Endothelial cell of umbilical vein (primary cell): ENCODE measurements at regions not wholly inside any gene's neighbourhood (a gene's known extent, or its start where the extent isn't known, plus 50 kb on each side); places are given as distances from the start of the nearest gene placed in this dataset.

Experiments used
- BruUV-seq: library from RNA; stranded (reverse); fragments of 400-500 nt; replicated peaks from 2 replicates; lab custom pipeline; 2021; lab: Mats Ljungman, UMichigan
- CTCF ChIA-PET: fragments of 300-600, 350-600 bp; sonication (Branson Sonifier 250); formaldehyde crosslinking; loops from one replicate; lab custom pipeline; 2021; ENCODE audit warnings: antibody characterized with exemption, inconsistent platforms; lab: Charles Lee
- POLR2A ChIA-PET: fragments of 300-600, 350-600 bp; sonication (Branson Sonifier 250); formaldehyde crosslinking; loops from one replicate; lab custom pipeline; 2021; ENCODE audit warnings: antibody characterized with exemption, inconsistent platforms; lab: Charles Lee
- DNase-seq: peaks from one replicate; pipeline ENCODE4 v3.0.0-alpha.2; 2011; ENCODE audit warnings: low read depth, low spot score
- FAIRE-seq: peaks from 2 replicates; lab custom pipeline; 2011; peaks lifted over from hg19 to GRCh38; lab: Jason Lieb, UNC
- H2AFZ ChIP-seq: 2 replicates; pipeline ENCODE4 v1.6.0; 2012; ENCODE audit warnings: low read depth, low read length, control low read depth, inconsistent platforms
- H3K27ac ChIP-seq: 2 replicates; pipeline ENCODE4 v1.5.1; 2011; ENCODE audit warnings: low read depth, mild to moderate bottlenecking, control low read depth, low read length, moderate library complexity; ENCODE audit not compliant: insufficient read depth
- H3K27me3 ChIP-seq, 2 experiments: 2 replicates each; pipeline versions ENCODE4 v1.6.0 to v1.6.1; 2011; ENCODE audit warnings: low read length in 2 of 2, mixed read lengths in 1 of 2; ENCODE audit not compliant: control insufficient read depth in 2 of 2, insufficient read depth in 2 of 2
- H3K36me3 ChIP-seq, 2 experiments: 2 replicates in 1 of 2; 3 replicates in 1 of 2; pipeline ENCODE4 v1.5.1; 2011; ENCODE audit warnings: low read length in 2 of 2, mild to moderate bottlenecking in 1 of 2, moderate library complexity in 1 of 2; ENCODE audit not compliant: control insufficient read depth in 2 of 2, insufficient read depth in 2 of 2; ENCODE audit errors: extremely low read depth in 1 of 2
- H3K4me1 ChIP-seq: 3 replicates; pipeline ENCODE4 v1.5.1; 2011; ENCODE audit warnings: mild to moderate bottlenecking, low read length; ENCODE audit not compliant: control insufficient read depth, insufficient read depth; ENCODE audit errors: extremely low read depth
- H3K4me2 ChIP-seq: 2 replicates; pipeline ENCODE4 v1.6.1; 2011; ENCODE audit warnings: low read length, control low read depth, mixed read lengths; ENCODE audit not compliant: insufficient read depth
- H3K4me3 ChIP-seq, 3 experiments: fragments of 200-600 bp in 1 of 3; sonication (generic), shearing (Covaris generic) in 1 of 3; replicated peaks in 1 of 3; 2 replicates each; pipeline ENCODE4 v1.5.1; 2011 to 2016; ENCODE audit warnings: control low read depth in 3 of 3, low read length in 3 of 3, mild to moderate bottlenecking in 2 of 3, inconsistent platforms in 1 of 3, low read depth in 1 of 3, moderate library complexity in 1 of 3; ENCODE audit not compliant: insufficient read depth in 1 of 3
- H3K79me2 ChIP-seq: 2 replicates; pipeline ENCODE4 v1.6.0; 2012; ENCODE audit warnings: low read length, inconsistent platforms; ENCODE audit not compliant: control insufficient read depth, insufficient read depth
- H3K9ac ChIP-seq: replicated peaks from 2 replicates; pipeline ENCODE3; 2011; ENCODE audit warnings: low read length, control low read depth; ENCODE audit not compliant: insufficient read depth; ENCODE audit errors: extremely low read depth
- H3K9me1 ChIP-seq: replicated peaks from 3 replicates; pipeline ENCODE4 v1.6.0; 2011; ENCODE audit warnings: mild to moderate bottlenecking, low read length; ENCODE audit not compliant: control insufficient read depth, insufficient read depth; ENCODE audit errors: extremely low read depth
- H3K9me3 ChIP-seq: replicated peaks from 2 replicates; pipeline ENCODE4 v1.5.1; 2012; ENCODE audit warnings: low read length, inconsistent platforms; ENCODE audit not compliant: control insufficient read depth, insufficient read depth
- H4K20me1 ChIP-seq: replicated peaks from 2 replicates; pipeline ENCODE3; 2011; ENCODE audit warnings: mild to moderate bottlenecking, low read length; ENCODE audit not compliant: control insufficient read depth, insufficient read depth; ENCODE audit errors: extremely low read depth
- CTCF ChIP-seq, 2 donors: IDR thresholded peaks; 1 replicate in 1 of 2; 2 replicates in 1 of 2; pipeline ENCODE4 v1.5.1; 2011; ENCODE audit warnings: low read length in 2 of 2, mild to moderate bottlenecking in 2 of 2, moderate library complexity in 2 of 2, control low read depth in 1 of 2, inconsistent platforms in 1 of 2, low read depth in 1 of 2; ENCODE audit not compliant: insufficient read depth in 1 of 2; ENCODE audit errors: extremely low read depth in 1 of 2
- EZH2 ChIP-seq: IDR thresholded peaks from 2 replicates; pipeline ENCODE4 v1.6.1; 2012; ENCODE audit warnings: borderline replicate concordance, low read depth, mild to moderate bottlenecking, moderate library complexity, low read length, inconsistent platforms; ENCODE audit not compliant: severe bottlenecking
- FOS ChIP-seq: IDR thresholded peaks from 2 replicates; pipeline ENCODE4 v1.6.1; 2011; ENCODE audit warnings: mild to moderate bottlenecking, low read length, moderate library complexity, borderline replicate concordance; ENCODE audit not compliant: insufficient read depth
- GATA2 ChIP-seq: IDR thresholded peaks from 2 replicates; pipeline ENCODE4 v1.7.0; 2011; ENCODE audit warnings: low read depth, mild to moderate bottlenecking, moderate library complexity, mixed read lengths, low read length; ENCODE audit not compliant: insufficient read length, insufficient read depth
- JUN ChIP-seq: IDR thresholded peaks from 2 replicates; pipeline ENCODE4 v1.6.1; 2011; ENCODE audit warnings: borderline replicate concordance, low read depth; ENCODE audit not compliant: insufficient read length, insufficient read depth
- MAX ChIP-seq: IDR thresholded peaks from 2 replicates; pipeline ENCODE4 v1.6.1; 2011; ENCODE audit not compliant: insufficient read depth, insufficient read length
- MYC ChIP-seq: IDR thresholded peaks from one replicate; pipeline ENCODE4 v1.6.1; 2011; ENCODE audit warnings: mild to moderate bottlenecking, low read depth, low read length
- POLR2A ChIP-seq: IDR thresholded peaks from 2 replicates; pipeline ENCODE4 v1.6.1; 2012; ENCODE audit warnings: low read depth, mild to moderate bottlenecking, control low read depth, low read length
- POLR2AphosphoS5 ChIP-seq: IDR thresholded peaks from 2 replicates; pipeline ENCODE4 v1.6.1; 2012; ENCODE audit warnings: low read depth, mild to moderate bottlenecking, control low read depth, low read length, moderate library complexity; ENCODE audit not compliant: insufficient read depth
- dilution Hi-C: fragments of 300-500 bp; cut with MboI; formaldehyde crosslinking; loops from one replicate; pipeline ENCODE4 v1.15.0; 2019; ENCODE audit warnings: low sequenced_read_pairs; ENCODE audit not compliant: extremely low pct_ligation_motif_present
- intact Hi-C: fragments of 100-400 bp; cut with micrococcal nuclease; formaldehyde crosslinking; loops from one replicate; pipeline ENCODE4 v1.10.0; 2022

DNA sequence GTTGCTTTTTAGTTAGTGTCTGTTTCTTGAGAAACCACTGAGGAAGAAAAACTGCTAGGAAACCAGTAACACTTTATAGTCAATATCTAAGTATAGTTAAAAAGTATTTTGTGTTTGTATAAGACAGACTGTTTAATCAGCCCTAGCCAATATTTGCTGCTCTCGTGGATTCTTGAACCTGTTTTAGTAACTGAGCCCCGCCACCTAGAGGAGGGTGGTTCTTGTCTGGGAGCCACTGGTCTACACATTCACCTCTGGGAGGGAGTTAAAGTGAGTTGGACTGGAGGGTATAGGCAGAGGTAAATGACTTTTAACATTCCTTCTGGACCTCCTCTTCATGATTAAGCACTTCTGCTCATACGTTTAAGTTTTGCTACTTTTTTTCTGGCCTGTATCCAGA lies 117.2 kb downstream of the SPATA31D1 start:
- Histone ChIP-seq H2AFZ (no peak overlapping the region), H3K4me2 (no peak overlapping the region), H3K9ac (no peak overlapping the region), H4K20me1 (no peaks in the 10 kb centered on the region), H3K9me3 (no peaks in the 10 kb centered on the region), H3K27ac (no peak overlapping the region), H3K36me3 (no peaks in the 10 kb centered on the region), H3K79me2 (no peaks in the 10 kb centered on the region), H3K4me3 (no peak overlapping the region), H3K27me3 (no peaks in the 10 kb centered on the region), H3K9me1 (no peaks in the 10 kb centered on the region), H3K4me1 (no peaks in the 10 kb centered on the region)
- FAIRE-seq = no peak
- dilution Hi-C loops = no loop called here
- no peak for DNase-seq
- ChIA-PET POLR2A (no interaction called here), CTCF (no interaction called here)
- BruUV-seq = no TSS peak
- TF ChIP-seq EZH2 (no peak), FOS (no peak), MYC (no peak), MAX (no peak), JUN (no peak), POLR2AphosphoS5 (no peak), GATA2 (no peak), CTCF (IDR thresholded peaks at IDR 0.05; ENCODE audit: extremely low read depth in 1 of 2, insufficient read depth in 1 of 2, low read depth in 1 of 2, low read length in 2 of 2) (no peak), POLR2A (no peak)
- intact Hi-C loops = no loop called here
